HG03457 (cell line): ENCODE measurements at regions not wholly inside any gene's neighbourhood (a gene's known extent, or its start where the extent isn't known, plus 50 kb on each side); places are given as distances from the start of the nearest gene placed in this dataset.
"Not testable (repeated sequence)": the region's sequence is repeated elsewhere in the genome, so short reads cannot be mapped to it uniquely, and the experiment has no call there.

Source experiments
- ATAC-seq: cut with Tn5 transposase; IDR thresholded peaks from one replicate; pipeline ENCODE4 v1.9.1; 2021; ENCODE audit warnings: moderate number of reproducible peaks; ENCODE audit not compliant: unreplicated experiment

DNA sequence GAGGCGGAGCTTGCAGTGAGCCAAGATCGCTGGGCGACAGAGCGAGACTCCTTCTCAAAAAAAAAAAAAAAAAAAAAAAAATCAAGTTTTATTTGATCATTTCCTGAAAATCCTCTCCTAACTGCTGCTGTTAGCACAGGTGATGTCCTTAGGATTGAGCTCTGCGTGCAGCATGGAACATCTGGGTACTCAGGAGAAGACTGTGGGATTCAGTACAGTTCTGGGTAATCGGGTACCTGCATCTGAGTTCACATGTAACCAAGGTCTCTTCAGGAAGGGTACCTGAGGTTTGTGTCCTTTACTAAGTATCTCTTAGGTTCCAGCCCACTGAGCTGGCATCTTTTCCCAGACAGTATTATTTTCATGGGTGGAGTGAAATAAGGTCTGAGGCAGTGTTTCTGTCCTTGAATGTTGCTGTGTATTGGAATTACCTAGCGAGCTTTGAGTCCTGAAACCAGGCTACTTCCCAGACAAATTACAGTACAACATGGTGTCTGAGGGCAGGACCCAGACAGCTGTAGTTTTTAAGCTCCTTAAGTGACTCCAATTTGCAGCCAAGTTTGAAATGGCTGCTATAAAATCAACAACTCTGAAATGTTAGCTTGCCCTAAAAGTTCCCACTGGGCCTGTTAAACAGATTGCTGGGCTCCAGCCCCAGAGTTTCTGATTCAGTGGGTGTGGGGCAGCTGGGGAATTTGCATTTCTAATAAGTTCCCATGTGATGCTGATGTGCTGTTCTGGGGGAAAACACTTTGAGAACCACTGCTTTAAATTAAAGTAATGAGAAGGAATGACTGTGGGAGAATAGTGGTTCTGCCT is 120.5 kb downstream of the PMAIP1 start:
- no peak for ATAC-seq

GRCh38 chr18:60019463-60019840 is 119.7 kb downstream of the PMAIP1 start:
- ATAC-seq: no peak

DNA sequence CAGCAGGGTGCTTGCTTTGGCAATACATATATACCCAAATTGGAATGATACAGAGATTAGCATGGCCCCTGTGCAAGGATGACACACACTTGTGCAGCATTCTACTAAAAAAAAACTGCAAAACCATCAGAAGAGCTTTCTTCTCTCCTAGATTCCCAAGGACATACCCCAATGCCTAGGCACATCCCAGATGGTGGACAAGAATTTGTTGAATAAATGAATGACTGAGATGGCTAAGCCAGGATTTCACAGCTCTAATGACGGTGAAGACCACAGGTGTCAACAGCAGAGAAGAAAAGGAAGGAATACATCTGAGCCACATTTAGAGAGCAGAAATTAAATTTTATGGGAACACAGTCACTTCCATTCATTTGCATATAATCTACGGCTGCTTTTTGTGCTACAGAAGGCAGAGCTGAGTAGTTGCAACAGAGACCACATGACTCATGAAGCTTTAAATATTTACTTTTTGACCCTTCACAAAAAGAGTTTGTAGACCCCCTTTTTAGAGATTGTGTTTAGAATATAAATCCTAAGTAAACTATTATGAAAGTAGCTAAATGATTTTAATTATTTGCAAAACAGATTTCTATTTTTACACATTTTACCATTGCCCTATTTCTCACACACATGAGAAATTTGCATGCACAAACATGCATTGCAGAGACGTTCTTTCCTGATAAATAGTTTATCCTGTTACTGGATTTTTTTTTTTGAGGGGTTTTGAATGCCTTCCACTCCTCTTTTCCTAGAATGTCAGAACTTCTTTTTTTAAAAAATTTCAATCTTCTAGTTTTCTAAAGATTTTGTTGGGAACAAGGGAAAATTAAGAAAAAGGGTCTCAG is 119.0 kb downstream of the PMAIP1 start:
- ATAC-seq: no peak

GRCh38 chr18:60018134-60018533 is 118.3 kb downstream of the PMAIP1 start:
- ATAC-seq: not testable (repeated sequence)

DNA sequence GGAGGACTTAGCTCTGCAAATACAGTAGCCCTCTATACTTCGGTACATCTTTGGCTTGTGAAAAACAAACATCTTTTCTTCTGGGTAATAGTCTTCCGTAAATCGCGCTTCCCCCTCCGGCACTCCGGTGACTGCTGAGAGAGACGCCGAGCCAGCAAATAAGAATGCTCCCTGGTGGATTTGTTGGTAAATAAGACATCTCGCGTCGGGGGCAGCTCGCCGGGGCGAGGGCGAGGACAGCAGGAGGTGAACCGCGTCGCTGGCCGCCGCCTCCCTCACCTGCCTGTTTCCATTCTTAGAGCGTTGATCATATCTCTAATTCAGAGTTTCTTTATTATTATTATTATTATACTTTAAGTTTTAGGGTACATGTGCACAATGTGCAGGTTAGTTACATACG is 117.6 kb downstream of the PMAIP1 start:
- no peak for ATAC-seq

DNA sequence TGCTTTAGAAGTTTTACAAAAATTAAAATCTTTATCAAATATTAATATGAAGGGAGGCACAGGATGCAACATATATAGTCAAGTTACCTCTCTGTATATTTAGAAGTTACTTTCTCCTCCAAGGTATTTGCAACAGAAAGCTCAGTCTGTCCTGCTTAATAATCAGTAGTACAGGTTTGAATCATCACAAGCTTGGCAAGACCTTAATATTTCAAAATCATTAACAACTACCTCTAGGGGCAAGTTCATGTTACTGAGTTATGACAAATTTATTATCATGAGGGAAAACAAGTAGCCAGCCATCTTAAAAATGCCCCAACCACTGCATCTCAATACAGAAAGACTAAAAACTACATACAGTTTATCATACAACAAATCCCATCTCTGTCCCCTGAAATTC is 116.0 kb downstream of the PMAIP1 start:
- not testable (repeated sequence) for ATAC-seq

- ATAC-seq: not testable (repeated sequence)
Measured at GRCh38 chr18:60013148-60013547, 113.4 kb downstream of the PMAIP1 start.

DNA sequence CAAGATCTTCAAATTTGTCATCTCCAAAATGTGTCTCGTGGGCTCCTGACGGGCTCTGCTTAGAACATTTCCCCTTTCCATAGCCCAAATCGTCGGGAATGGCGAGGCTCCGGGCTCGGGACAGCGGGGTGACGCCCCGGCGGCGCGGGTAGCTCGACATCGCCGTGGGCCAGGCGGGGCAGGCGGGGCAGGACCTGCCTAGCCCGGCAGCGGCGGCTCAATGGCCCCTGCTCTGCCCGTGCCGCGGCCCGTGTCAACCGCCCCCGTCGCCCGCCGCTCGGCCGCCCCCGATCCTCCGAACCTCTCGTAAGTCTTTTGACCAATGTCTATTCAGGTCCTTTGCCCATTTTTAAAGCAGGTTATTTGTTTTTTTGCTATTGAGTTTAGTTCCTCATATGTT is 111.2 kb downstream of the PMAIP1 start:
- ATAC-seq: no peak

DNA sequence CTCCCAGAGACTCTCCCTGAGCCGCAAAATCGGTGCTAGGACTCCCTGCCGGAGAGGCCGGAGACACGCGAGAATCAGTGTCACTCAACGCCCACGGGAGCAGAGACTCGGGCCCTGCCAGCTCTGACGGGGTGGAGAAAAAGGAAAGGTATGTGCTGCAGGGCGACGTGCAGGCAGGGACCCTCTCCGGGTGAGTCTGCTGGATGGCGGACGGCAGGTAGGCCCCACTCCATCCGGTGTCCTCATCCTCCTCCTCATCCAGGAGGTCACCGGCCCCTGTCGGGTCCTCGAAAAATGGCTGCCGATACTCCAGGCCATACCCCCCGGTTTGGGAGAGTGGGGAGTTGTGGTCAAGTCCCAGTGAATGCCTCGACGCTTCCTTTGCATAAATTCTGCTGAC is 110.7 kb downstream of the PMAIP1 start:
- ATAC-seq: no peak

DNA sequence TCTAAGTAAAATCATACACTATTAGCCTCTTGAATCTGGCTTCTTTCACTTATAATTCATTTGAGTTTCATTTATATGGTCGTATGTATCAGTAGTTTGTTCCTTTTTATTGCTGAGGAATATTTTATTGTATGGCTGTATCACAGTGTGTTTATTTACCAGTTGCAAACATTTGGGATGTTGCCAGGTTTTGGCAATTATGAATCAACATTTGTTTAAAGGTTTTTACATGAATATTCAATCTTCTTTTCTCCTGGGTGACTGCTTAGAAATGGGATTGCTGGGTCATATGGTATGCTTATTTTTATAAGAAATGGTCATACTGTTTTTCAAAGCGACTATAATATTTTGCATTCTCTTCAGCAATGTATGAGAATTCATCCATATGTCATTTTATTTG is 107.9 kb downstream of the PMAIP1 start:
- ATAC-seq: no peak

DNA sequence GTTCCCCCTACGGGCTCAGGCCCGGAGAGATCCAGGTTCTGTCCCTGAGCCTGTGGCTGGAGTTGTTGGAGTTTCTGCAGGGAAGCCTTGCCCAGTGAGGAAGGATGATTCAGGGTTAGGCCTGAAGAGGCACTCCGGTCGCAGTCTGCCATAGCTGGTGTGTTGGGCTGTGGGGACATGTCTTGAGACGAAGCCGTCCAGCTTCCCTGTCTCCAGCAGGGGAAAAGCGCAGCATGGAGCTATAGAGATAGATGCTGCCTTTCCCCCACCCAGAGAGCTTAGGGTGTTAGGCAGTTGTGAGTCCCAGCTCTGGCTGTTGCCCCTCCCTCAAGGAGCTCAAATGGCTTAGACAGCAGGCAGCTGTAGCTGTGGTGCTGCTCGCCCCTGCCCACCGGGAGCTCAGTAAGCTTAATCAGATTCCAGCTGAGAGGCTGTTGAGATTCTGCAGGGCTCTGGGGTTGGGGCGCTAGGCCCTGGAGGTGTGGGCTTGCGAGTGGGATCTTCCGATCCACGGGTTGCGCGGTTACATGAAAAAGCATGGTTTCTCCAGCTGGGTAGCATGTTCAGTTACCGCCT is 103.9 kb downstream of the PMAIP1 start:
- no peak for ATAC-seq

GRCh38 chr18:59996370-59996966 is 96.7 kb downstream of the PMAIP1 start:
- ATAC-seq: peak; percentile 75

DNA sequence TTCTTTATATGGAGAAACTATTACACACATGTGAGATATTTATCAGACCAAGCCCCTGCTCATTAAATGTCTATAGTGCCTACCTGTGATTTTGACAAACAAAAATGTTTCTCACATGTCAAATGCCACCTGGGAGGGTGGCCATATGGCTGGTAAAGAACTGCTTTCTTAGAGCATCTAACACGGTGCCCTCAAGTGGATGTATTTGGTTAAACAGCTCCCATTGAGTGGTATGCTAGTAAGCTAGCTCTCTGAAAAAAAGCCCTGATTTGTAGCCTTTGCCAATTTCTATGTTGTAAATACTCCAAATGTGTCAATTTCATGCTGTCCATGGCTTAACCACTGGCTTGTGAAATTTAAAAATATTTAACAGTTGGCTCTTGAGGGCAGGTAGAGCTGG is 94.6 kb downstream of the PMAIP1 start:
- ATAC-seq: no peak

DNA sequence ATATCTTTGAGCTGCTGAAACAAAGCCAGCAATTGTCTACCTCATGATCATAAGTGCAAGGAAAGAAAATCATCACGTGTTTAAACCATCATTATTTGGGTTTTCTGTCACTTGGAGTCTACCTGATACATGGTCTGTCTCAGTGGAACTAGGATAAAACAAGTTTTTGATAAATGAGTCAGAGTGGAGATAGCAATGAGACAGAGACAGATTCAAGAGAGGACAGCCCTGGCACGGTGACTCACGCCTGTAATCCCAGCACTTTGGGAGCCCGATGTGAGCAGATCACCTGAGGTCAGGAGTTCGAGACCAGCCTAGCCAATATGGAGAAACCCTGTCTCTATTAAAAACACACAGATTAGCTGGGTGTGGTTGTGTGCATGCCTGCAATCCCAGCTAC is 93.8 kb downstream of the PMAIP1 start:
- ATAC-seq: no peak

- no peak for ATAC-seq
Measured at GRCh38 chr18:59990121-59990823, 90.5 kb downstream of the PMAIP1 start.

- ATAC-seq: no peak
Measured at GRCh38 chr18:59988098-59988706, 88.4 kb downstream of the PMAIP1 start.

DNA sequence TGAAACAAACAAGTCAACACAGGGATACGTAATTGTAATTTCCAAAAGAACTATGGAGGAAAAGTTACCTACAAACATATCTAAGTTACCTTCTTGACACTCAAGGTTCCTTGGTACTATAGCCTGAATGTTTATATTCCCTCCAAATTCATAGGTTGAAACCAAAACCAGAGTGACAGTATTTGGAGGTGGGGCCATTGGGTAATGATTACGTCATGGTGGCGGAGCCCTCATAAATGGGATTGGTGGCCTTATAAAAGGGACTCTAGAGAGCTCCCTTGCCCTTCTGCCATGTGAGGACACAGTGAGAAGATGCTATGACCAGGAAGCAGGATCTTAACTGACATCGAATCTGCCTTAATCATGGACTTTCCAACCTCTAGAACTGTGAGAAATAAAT is 87.3 kb downstream of the PMAIP1 start:
- no peak for ATAC-seq

DNA sequence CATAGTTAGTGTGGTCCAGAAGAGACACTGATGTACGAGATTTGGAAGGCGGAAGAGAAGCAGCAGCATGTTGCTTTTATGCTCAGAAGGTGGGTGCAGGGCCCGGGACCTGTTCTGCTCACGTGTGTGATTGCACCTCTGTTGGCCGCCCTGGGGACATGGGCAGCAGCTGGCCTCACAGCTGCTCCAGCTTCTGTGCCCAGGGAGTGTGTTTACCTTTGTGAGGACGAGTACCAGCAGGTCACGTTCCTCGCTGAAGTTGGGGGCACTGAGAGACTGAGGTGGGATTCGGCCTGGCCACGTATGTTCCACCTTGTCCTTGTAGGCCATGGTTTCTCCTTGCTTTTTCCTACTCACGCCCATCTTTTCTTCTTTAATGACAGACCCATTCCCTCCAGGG is 86.3 kb downstream of the PMAIP1 start:
- ATAC-seq: no peak

- no peak for ATAC-seq
Measured at GRCh38 chr18:59985289-59985688, 85.5 kb downstream of the PMAIP1 start.

- ATAC-seq: no peak
Measured at GRCh38 chr18:59983506-59983905, 83.7 kb downstream of the PMAIP1 start.
